ENCODE measurements at regions not wholly inside any gene's neighbourhood (a gene's known extent, or its start where the extent isn't known, plus 50 kb on each side); places are given as distances from the start of the nearest gene placed in this dataset.

- no peak for ATAC-seq
- 94% methylated on average over 5 of the region's 8 CpGs for WGBS (ENCODE audit: insufficient coverage, low coverage, low lambda C conversion rate, missing lambda C conversion rate)
- Histone ChIP-seq H3K27ac (no peak overlapping the region), H3K27me3 (no peaks in the 10 kb centered on the region), H3K4me1 (no peaks in the 10 kb centered on the region), H3K4me3 (no peak overlapping the region), H3K36me3 (no peaks in the 10 kb centered on the region), H3K9me3 (no peaks in the 10 kb centered on the region)
- TF ChIP-seq CTCF (IDR thresholded peaks at IDR 0.05): no peak
- TF ChIP-seq POLR2A (IDR thresholded peaks at IDR 0.05): no peak
- intact Hi-C loops (cut with DNase I): no loop called here
- DNase-seq: no peak
These were observed 127.6 kb downstream of the TTLL2 start for GRCh38 chr6:167452338-167453081.

GRCh38 chr6:167453082-167453446 is 128.2 kb downstream of the TTLL2 start:
- Histone ChIP-seq H3K27ac (no peak overlapping the region), H3K4me3 (no peak overlapping the region), H3K9me3 (no peaks in the 10 kb centered on the region), H3K36me3 (no peaks in the 10 kb centered on the region), H3K4me1 (no peaks in the 10 kb centered on the region), H3K27me3 (no peaks in the 10 kb centered on the region)
- WGBS (ENCODE audit: insufficient coverage, low coverage, low lambda C conversion rate, missing lambda C conversion rate): 93% methylated on average over 4 of the region's 4 CpGs
- no peak for TF ChIP-seq POLR2A (IDR thresholded peaks at IDR 0.05)
- TF ChIP-seq CTCF (IDR thresholded peaks at IDR 0.05): no peak
- intact Hi-C loops (cut with DNase I): no loop called here
- ATAC-seq (no peak), DNase-seq (no peak)

- ATAC-seq (no peak), DNase-seq (no peak)
- Histone ChIP-seq H3K4me3 (no peak overlapping the region), H3K36me3 (no peaks in the 10 kb centered on the region), H3K9me3 (no peaks in the 10 kb centered on the region), H3K4me1 (no peaks in the 10 kb centered on the region), H3K27me3 (no peaks in the 10 kb centered on the region), H3K27ac (no peak overlapping the region)
- TF ChIP-seq CTCF (IDR thresholded peaks at IDR 0.05) (no peak), POLR2A (IDR thresholded peaks at IDR 0.05) (no peak)
- intact Hi-C loops (cut with DNase I): no loop called here
These were observed 129.1 kb downstream of the TTLL2 start for GRCh38 chr6:167454003-167454402.

GRCh38 chr6:167455371-167455770 is 130.5 kb downstream of the TTLL2 start:
- Histone ChIP-seq H3K9me3 (no peaks in the 10 kb centered on the region), H3K36me3 (no peaks in the 10 kb centered on the region), H3K4me1 (no peaks in the 10 kb centered on the region), H3K27me3 (no peaks in the 10 kb centered on the region), H3K27ac (no peak overlapping the region), H3K4me3 (no peak overlapping the region)
- intact Hi-C loops (cut with DNase I): no loop called here
- ATAC-seq (no peak), DNase-seq (no peak)
- WGBS (ENCODE audit: insufficient coverage, low coverage, low lambda C conversion rate, missing lambda C conversion rate): 74% methylated on average over 3 of the region's 4 CpGs
- no peak for TF ChIP-seq CTCF (IDR thresholded peaks at IDR 0.05)
- TF ChIP-seq POLR2A (IDR thresholded peaks at IDR 0.05): no peak

Measured in right lobe of liver (tissue), 6 donors.